SU-DHL-6 (cell line): ENCODE measurements at regions not wholly inside any gene's neighbourhood (a gene's known extent, or its start where the extent isn't known, plus 50 kb on each side); places are given as distances from the start of the nearest gene placed in this dataset.

ENCODE experiments used
- H2AFZ ChIP-seq: fragments of 200-600 bp; sonication (generic); 2 replicates; pipeline ENCODE4 v1.6.1; 2014; ENCODE audit warnings: low read depth, mild to moderate bottlenecking, moderate library complexity, mixed read lengths, antibody characterized with exemption, low read length; ENCODE audit not compliant: severe bottlenecking
- H3F3A ChIP-seq: fragments of 200-600 bp; shearing (Covaris generic); 2 replicates; pipeline ENCODE4 v1.6.0; 2016; ENCODE audit warnings: antibody characterized with exemption, mild to moderate bottlenecking; ENCODE audit not compliant: insufficient read depth
- H3K27ac ChIP-seq: fragments of 200-600 bp; sonication (generic); 2 replicates; pipeline ENCODE4 v1.5.1; 2016; ENCODE audit warnings: low read depth, mild to moderate bottlenecking, low read length, moderate library complexity, mixed read lengths
- H3K27me3 ChIP-seq: fragments of 200-600 bp; sonication (generic), shearing (Covaris generic); 2 replicates; pipeline ENCODE4 v1.6.0; 2014; ENCODE audit warnings: mild to moderate bottlenecking, low read length
- H3K36me3 ChIP-seq: fragments of 200-600 bp; sonication (generic); 2 replicates; pipeline ENCODE4 v1.6.1; 2014; ENCODE audit warnings: mild to moderate bottlenecking, low read length, mixed read lengths
- H3K4me2 ChIP-seq: fragments of 300-600, 200-600 bp; shearing (Covaris generic), sonication (generic); 2 replicates; pipeline ENCODE4 v1.6.0; 2014; ENCODE audit warnings: low read length, low read depth, mild to moderate bottlenecking; ENCODE audit not compliant: poor library complexity, severe bottlenecking
- H3K4me3 ChIP-seq: fragments of 200-600 bp; sonication (generic); 2 replicates; pipeline ENCODE4 v1.5.1; 2014; ENCODE audit warnings: antibody characterized with exemption, low read length, mild to moderate bottlenecking, mixed read lengths; ENCODE audit not compliant: insufficient read depth, poor library complexity, severe bottlenecking
- H3K79me2 ChIP-seq: fragments of 200-600 bp; sonication (generic); 2 replicates; pipeline ENCODE4 v1.6.1; 2014; ENCODE audit warnings: mild to moderate bottlenecking, low read length, moderate library complexity; ENCODE audit not compliant: insufficient read depth
- H3K9ac ChIP-seq: fragments of 200-600 bp; sonication (generic); 2 replicates; pipeline ENCODE4 v1.7.0; 2014; ENCODE audit warnings: mild to moderate bottlenecking, low read length
- H3K9me2 ChIP-seq: fragments of 200-600 bp; sonication (generic); replicated peaks from 2 replicates; pipeline ENCODE4 v1.6.1; 2014; ENCODE audit warnings: low read length; ENCODE audit not compliant: insufficient read depth
- H3K9me3 ChIP-seq: fragments of 200-600 bp; sonication (generic); 2 replicates; pipeline ENCODE4 v1.6.1; 2014; ENCODE audit warnings: low read length, mixed read lengths; ENCODE audit not compliant: insufficient read depth
- H4K20me1 ChIP-seq: fragments of 200-600 bp; sonication (generic); 2 replicates; pipeline ENCODE4 v1.6.1; 2014; ENCODE audit warnings: low read depth, mild to moderate bottlenecking, antibody characterized with exemption, low read length, moderate library complexity, mixed read lengths
- CTCF ChIP-seq: fragments of 200-600 bp; sonication (generic); IDR thresholded peaks from one replicate; pipeline ENCODE4 v1.5.1; 2017; ENCODE audit warnings: antibody characterized with exemption, mild to moderate bottlenecking, low read length, moderate library complexity; ENCODE audit not compliant: insufficient read depth, poor library complexity, severe bottlenecking
- EZH2phosphoT487 ChIP-seq: fragments of 200-600 bp; sonication (generic), shearing (Covaris generic); conservative IDR thresholded peaks from 2 replicates; pipeline ENCODE4 v1.6.1; 2018; ENCODE audit warnings: mild to moderate bottlenecking, antibody characterized with exemption, low read length, moderate library complexity, mixed read lengths

- Histone ChIP-seq H3F3A (peaks cover 79% of the 10 kb centered on the region), H3K9me2 (no peaks in the 10 kb centered on the region), H3K79me2 (peaks cover 36% of the 10 kb centered on the region), H3K27ac (peak overlapping the region; percentile 99), H3K4me3 (no peak overlapping the region), H3K9me3 (no peaks in the 10 kb centered on the region), H3K4me2 (peak overlapping the region; percentile 98), H4K20me1 (no peaks in the 10 kb centered on the region), H3K36me3 (0 out of 2 replicates have a peak, but pooled peaks cover 4% of the 10 kb centered on the region), H2AFZ (no peak overlapping the region), H3K27me3 (no peaks in the 10 kb centered on the region), H3K9ac (peak overlapping the region; percentile 55)
- TF ChIP-seq EZH2phosphoT487 = no peak
- no peak for TF ChIP-seq CTCF
These were observed 118.9 kb upstream of the CAB39 start for GRCh38 chr2:230593765-230594164.

GRCh38 chr2:230594286-230594840, 118.3 kb upstream of the CAB39 start:
- H3F3A ChIP-seq = peaks cover 80% of the 10 kb centered on the region
- no peaks in the 10 kb centered on the region for H3K9me3 ChIP-seq
- H3K27me3 ChIP-seq = no peaks in the 10 kb centered on the region
- no peaks in the 10 kb centered on the region for H3K36me3 ChIP-seq
- H3K9me2 ChIP-seq = no peaks in the 10 kb centered on the region
- H2AFZ ChIP-seq = no peak overlapping the region
- peak overlapping the region; percentile 98 for H3K4me2 ChIP-seq
- H3K4me3 ChIP-seq = peak overlapping the region; percentile 35
- H3K27ac ChIP-seq = peak overlapping the region; percentile 99
- no peaks in the 10 kb centered on the region for H4K20me1 ChIP-seq
- TF ChIP-seq EZH2phosphoT487 (no peak), CTCF (no peak)
- peak overlapping the region; percentile 55 for H3K9ac ChIP-seq
- H3K79me2 ChIP-seq = peaks cover 36% of the 10 kb centered on the region

- H3K27me3 ChIP-seq = no peaks in the 10 kb centered on the region
These were observed 112.8 kb upstream of the CAB39 start for GRCh38 chr2:230599853-230600252.

More at GRCh38 chr2:230599853-230600252, 112.8 kb upstream of the CAB39 start:
- H3K36me3 ChIP-seq = no peaks in the 10 kb centered on the region
- H3F3A ChIP-seq = peaks cover 78% of the 10 kb centered on the region
- H3K4me3 ChIP-seq = peak overlapping the region; percentile 0
- no peaks in the 10 kb centered on the region for H4K20me1 ChIP-seq
- H3K79me2 ChIP-seq = peaks cover 28% of the 10 kb centered on the region
- peak overlapping the region; percentile 37 for H3K9ac ChIP-seq
- H3K4me2 ChIP-seq = peak overlapping the region; percentile 98
- no peaks in the 10 kb centered on the region for H3K9me3 ChIP-seq
- no peak for TF ChIP-seq EZH2phosphoT487
- no peak for TF ChIP-seq CTCF
- no peaks in the 10 kb centered on the region for H3K9me2 ChIP-seq
- peak overlapping the region; percentile 99 for H3K27ac ChIP-seq
- no peak overlapping the region for H2AFZ ChIP-seq
